ENCODE measurements at regions not wholly inside any gene's neighbourhood (a gene's known extent, or its start where the extent isn't known, plus 50 kb on each side); places are given as distances from the start of the nearest gene placed in this dataset.

GRCh38 chr1:106680216-106680615 lies 376.3 kb upstream of the PRMT6 start:
- no peaks in the 10 kb centered on the region for H3K9me3 ChIP-seq
- 94% methylated on average over 1 of the region's 1 CpG for WGBS
- H3K36me3 ChIP-seq: no peaks in the 10 kb centered on the region
- H3K27ac ChIP-seq: no peak overlapping the region
- TF ChIP-seq POLR2AphosphoS5 (IDR thresholded peaks at IDR 0.05): no peak
- no peak for DNase-seq (ENCODE audit: low spot score)
- no peaks in the 10 kb centered on the region for H3K4me1 ChIP-seq (replicated peaks)
- intact Hi-C loops (cut with DNase I): no loop called here
- H3K4me3 ChIP-seq: no peak overlapping the region
- no peaks in the 10 kb centered on the region for H3K27me3 ChIP-seq (replicated peaks; ENCODE audit: insufficient read depth)

GRCh38 chr1:106680776-106681344 lies 375.6 kb upstream of the PRMT6 start:
- WGBS: 48% methylated on average over 4 of the region's 4 CpGs
- intact Hi-C loops (cut with DNase I): no loop called here
- TF ChIP-seq POLR2AphosphoS5 (IDR thresholded peaks at IDR 0.05): no peak
- no peak for TF ChIP-seq POLR2A (IDR thresholded peaks at IDR 0.05)
- TF ChIP-seq CTCF (IDR thresholded peaks at IDR 0.05): no peak
- DNase-seq (ENCODE audit: low spot score): no peak
- Histone ChIP-seq H3K36me3 (no peaks in the 10 kb centered on the region), H3K27ac (no peak overlapping the region), H3K4me3 (no peak overlapping the region), H3K27me3 (replicated peaks; ENCODE audit: insufficient read depth) (no peaks in the 10 kb centered on the region), H3K9me3 (no peaks in the 10 kb centered on the region), H3K4me1 (replicated peaks) (no peaks in the 10 kb centered on the region)

DNA sequence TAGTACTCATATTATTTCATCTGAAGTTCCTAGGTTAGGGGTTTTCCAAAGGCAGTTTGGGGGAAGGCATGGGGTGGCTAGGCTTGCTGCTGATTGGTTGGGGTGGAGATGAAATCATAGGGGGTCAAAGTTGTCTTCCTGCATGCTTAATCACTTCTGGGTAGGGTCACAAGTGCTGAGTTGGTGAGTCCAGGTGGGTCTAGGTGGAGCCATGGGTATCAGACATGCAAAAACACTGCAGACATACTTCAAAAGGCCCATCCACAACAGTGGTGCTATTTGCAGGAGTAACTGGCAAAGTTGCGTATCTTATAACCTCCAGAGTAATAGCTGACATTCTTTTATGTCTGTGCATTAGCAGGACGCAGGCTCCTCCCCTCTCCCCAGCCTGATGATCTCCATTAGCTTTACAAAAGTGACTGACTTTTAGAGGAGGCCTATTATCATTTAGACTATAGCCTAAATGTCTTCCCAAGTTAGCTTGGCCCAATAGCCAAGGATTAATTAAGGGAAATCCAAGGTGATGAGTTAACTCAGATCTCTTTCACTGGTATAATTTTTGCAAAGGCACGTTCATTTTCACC lies 374.4 kb upstream of the PRMT6 start:
- DNase-seq (ENCODE audit: low spot score): no peak
- Histone ChIP-seq H3K27me3 (replicated peaks; ENCODE audit: insufficient read depth) (no peaks in the 10 kb centered on the region), H3K9me3 (no peaks in the 10 kb centered on the region), H3K4me3 (no peak overlapping the region), H3K4me1 (replicated peaks) (no peaks in the 10 kb centered on the region), H3K27ac (no peak overlapping the region), H3K36me3 (no peaks in the 10 kb centered on the region)
- TF ChIP-seq CTCF (IDR thresholded peaks at IDR 0.05) (no peak), POLR2AphosphoS5 (IDR thresholded peaks at IDR 0.05) (no peak), POLR2A (IDR thresholded peaks at IDR 0.05) (no peak)
- 77% methylated on average over 3 of the region's 3 CpGs for WGBS
- intact Hi-C loops (cut with DNase I): no loop called here

DNA sequence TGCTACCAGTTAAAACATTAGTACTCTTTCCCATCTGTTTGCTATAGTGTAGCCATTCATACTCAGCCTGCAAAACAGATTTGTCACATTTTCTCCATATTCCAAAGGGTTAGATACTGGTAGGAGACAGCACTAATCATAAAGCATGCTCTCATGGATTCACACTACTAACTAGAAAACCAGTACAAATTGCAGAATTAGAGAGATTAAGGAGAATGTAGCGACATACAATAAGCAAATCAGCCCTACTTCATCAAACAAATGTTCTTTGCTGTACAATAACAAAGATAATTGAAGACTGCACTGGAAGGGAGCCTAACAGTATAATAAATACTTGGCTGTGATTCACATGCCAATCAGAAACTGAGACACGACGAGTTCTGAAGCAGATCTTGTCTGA lies 368.0 kb upstream of the PRMT6 start:
- 20% methylated on average over 3 of the region's 3 CpGs for WGBS
- no peak for DNase-seq (ENCODE audit: low spot score)
- no peak overlapping the region for H3K4me3 ChIP-seq
- intact Hi-C loops (cut with DNase I): no loop called here
- TF ChIP-seq CTCF (IDR thresholded peaks at IDR 0.05) (no peak), POLR2AphosphoS5 (IDR thresholded peaks at IDR 0.05) (no peak), POLR2A (IDR thresholded peaks at IDR 0.05) (no peak)
- H3K27ac ChIP-seq: no peak overlapping the region
- no peaks in the 10 kb centered on the region for H3K9me3 ChIP-seq
- no peaks in the 10 kb centered on the region for H3K4me1 ChIP-seq (replicated peaks)
- H3K36me3 ChIP-seq: no peaks in the 10 kb centered on the region
- H3K27me3 ChIP-seq (replicated peaks; ENCODE audit: insufficient read depth): no peaks in the 10 kb centered on the region

- Histone ChIP-seq H3K27ac (no peak overlapping the region), H3K4me3 (no peak overlapping the region), H3K4me1 (replicated peaks) (no peaks in the 10 kb centered on the region), H3K36me3 (no peaks in the 10 kb centered on the region), H3K9me3 (no peaks in the 10 kb centered on the region), H3K27me3 (replicated peaks; ENCODE audit: insufficient read depth) (no peaks in the 10 kb centered on the region)
- intact Hi-C loops (cut with DNase I): no loop called here
- no peak for DNase-seq (ENCODE audit: low spot score)
- TF ChIP-seq POLR2AphosphoS5 (IDR thresholded peaks at IDR 0.05) (no peak), CTCF (IDR thresholded peaks at IDR 0.05) (no peak), POLR2A (IDR thresholded peaks at IDR 0.05) (no peak)
Observed at GRCh38 chr1:106698660-106699059, 357.8 kb upstream of the PRMT6 start.
